ENCODE measurements at regions not wholly inside any gene's neighbourhood (a gene's known extent, or its start where the extent isn't known, plus 50 kb on each side); places are given as distances from the start of the nearest gene placed in this dataset.

- TF ChIP-seq POLR2AphosphoS5 (IDR thresholded peaks at IDR 0.05; ENCODE audit: low read depth, low read length) (no peak), TAF1 (IDR thresholded peaks at IDR 0.05; ENCODE audit: borderline replicate concordance, insufficient read depth, low read length) (no peak), FOXP2 (optimal IDR thresholded peaks at IDR 0.05; ENCODE audit: borderline replicate concordance, extremely low read depth, extremely low read length, insufficient read depth) (no peak)
Observed at GRCh38 chr1:199489594-199489993, 537.9 kb upstream of the NR5A2 start.

Data from PFSK-1 (cell line).